Keratinocyte (primary cell): ENCODE measurements at regions not wholly inside any gene's neighbourhood (a gene's known extent, or its start where the extent isn't known, plus 50 kb on each side); places are given as distances from the start of the nearest gene placed in this dataset.

Experiments
- DNase-seq: peaks from one replicate; pipeline ENCODE4 v3.0.0-alpha.2; 2011; ENCODE audit warnings: low read depth, missing footprints, low spot score
- FAIRE-seq: peaks from 2 replicates; lab custom pipeline; 2011; peaks lifted over from hg19 to GRCh38; lab: Jason Lieb, UNC
- H2AFZ ChIP-seq: 2 replicates; pipeline ENCODE4 v1.6.0; 2012; ENCODE audit warnings: low read length, control low read depth, inconsistent platforms; ENCODE audit not compliant: control insufficient read depth
- H3K27ac ChIP-seq: 2 replicates; pipeline ENCODE4 v1.5.1; 2011; ENCODE audit warnings: low read length; ENCODE audit not compliant: control insufficient read depth, insufficient read depth
- H3K27me3 ChIP-seq: 3 replicates; pipeline ENCODE4 v1.6.0; 2011; ENCODE audit warnings: low read length; ENCODE audit not compliant: control insufficient read depth, insufficient read depth; ENCODE audit errors: extremely low read depth
- H3K36me3 ChIP-seq, 2 experiments: 2 replicates in 1 of 2; 3 replicates in 1 of 2; pipeline ENCODE4 v1.5.1; 2011; ENCODE audit warnings: low read length in 2 of 2, mild to moderate bottlenecking in 1 of 2; ENCODE audit not compliant: control insufficient read depth in 2 of 2, insufficient read depth in 2 of 2; ENCODE audit errors: extremely low read depth in 1 of 2
- H3K4me1 ChIP-seq: 3 replicates; pipeline ENCODE4 v1.5.1; 2011; ENCODE audit warnings: low read length; ENCODE audit not compliant: control insufficient read depth, insufficient read depth; ENCODE audit errors: extremely low read depth
- H3K4me2 ChIP-seq: 3 replicates; pipeline ENCODE4 v1.6.0; 2011; ENCODE audit warnings: low read depth, low read length; ENCODE audit not compliant: control insufficient read depth, insufficient read depth; ENCODE audit errors: extremely low read depth
- H3K4me3 ChIP-seq, 3 experiments: fragments of 200-600 bp in 1 of 3; sonication (generic) in 1 of 3; 2 replicates in 2 of 3; 3 replicates in 1 of 3; pipeline ENCODE4 v1.5.1; 2011 to 2016; ENCODE audit warnings: low read length in 3 of 3, mild to moderate bottlenecking in 3 of 3, control low read depth in 2 of 3, inconsistent platforms in 1 of 3, low read depth in 1 of 3, mixed read lengths in 1 of 3, mixed run types in 1 of 3, moderate library complexity in 1 of 3; ENCODE audit not compliant: control insufficient read depth in 2 of 3, insufficient read depth in 2 of 3; ENCODE audit errors: extremely low read depth in 1 of 3
- H3K79me2 ChIP-seq: 2 replicates; pipeline ENCODE4 v1.6.0; 2012; ENCODE audit warnings: low read length; ENCODE audit not compliant: control insufficient read depth, insufficient read depth
- H3K9ac ChIP-seq: 3 replicates; pipeline ENCODE4 v1.6.0; 2011; ENCODE audit warnings: low read length; ENCODE audit not compliant: control insufficient read depth, insufficient read depth; ENCODE audit errors: extremely low read depth
- H3K9me1 ChIP-seq: 3 replicates; pipeline ENCODE4 v1.6.0; 2011; ENCODE audit warnings: low read length; ENCODE audit not compliant: control insufficient read depth, insufficient read depth; ENCODE audit errors: extremely low read depth
- H3K9me3 ChIP-seq: 2 replicates; pipeline ENCODE4 v1.5.1; 2012; ENCODE audit warnings: low read depth, low read length; ENCODE audit not compliant: control insufficient read depth
- H4K20me1 ChIP-seq: 3 replicates; pipeline ENCODE4 v1.6.0; 2011; ENCODE audit warnings: low read length; ENCODE audit not compliant: control insufficient read depth, insufficient read depth; ENCODE audit errors: extremely low read depth
- CTCF ChIP-seq, 3 experiments: IDR thresholded peaks in 1 of 3; conservative IDR thresholded peaks in 1 of 3; optimal IDR thresholded peaks in 1 of 3; 2 replicates in 2 of 3; 3 replicates in 1 of 3; pipeline versions ENCODE3 to v1.5.1; 2011; ENCODE audit warnings: low read length in 3 of 3, mild to moderate bottlenecking in 3 of 3, moderate library complexity in 2 of 3, control low read depth in 1 of 3, inconsistent platforms in 1 of 3; ENCODE audit not compliant: insufficient read depth in 2 of 3; ENCODE audit errors: extremely low read depth in 1 of 3
- EZH2 ChIP-seq: IDR thresholded peaks from one replicate; pipeline ENCODE4 v1.6.1; 2012; ENCODE audit warnings: inconsistent platforms, mild to moderate bottlenecking, low read length, moderate library complexity
- dilution Hi-C: fragments of 300-500 bp; cut with MboI; formaldehyde crosslinking; loops from one replicate; pipeline ENCODE4 v1.7.0; 2020; ENCODE audit warnings: low sequenced_read_pairs; ENCODE audit not compliant: extremely low pct_ligation_motif_present

- Histone ChIP-seq H3K4me3 (no peak overlapping the region), H4K20me1 (no peaks in the 10 kb centered on the region), H3K27me3 (no peaks in the 10 kb centered on the region), H3K36me3 (no peaks in the 10 kb centered on the region), H3K9ac (no peak overlapping the region), H3K4me2 (no peak overlapping the region), H3K27ac (no peak overlapping the region), H3K79me2 (no peaks in the 10 kb centered on the region), H3K4me1 (no peaks in the 10 kb centered on the region), H3K9me1 (no peaks in the 10 kb centered on the region), H2AFZ (no peak overlapping the region), H3K9me3 (no peaks in the 10 kb centered on the region)
- FAIRE-seq (no peak), DNase-seq (no peak)
- dilution Hi-C loops = no loop called here
- no peak for TF ChIP-seq CTCF (optimal IDR thresholded peaks at IDR 0.05 in 1 of 3, IDR thresholded peaks at IDR 0.05 in 1 of 3, conservative IDR thresholded peaks at IDR 0.05 in 1 of 3; ENCODE audit: extremely low read depth in 1 of 3, insufficient read depth in 2 of 3, low read length in 3 of 3)
- TF ChIP-seq EZH2 = no peak
Measured at GRCh38 chr5:89498699-89499098, 615.7 kb upstream of the MEF2C start.

- no peaks in the 10 kb centered on the region for H3K9me1 ChIP-seq
- no peaks in the 10 kb centered on the region for H3K79me2 ChIP-seq
- no peak overlapping the region for H3K4me3 ChIP-seq
- dilution Hi-C loops = no loop called here
- TF ChIP-seq EZH2 (no peak), CTCF (optimal IDR thresholded peaks at IDR 0.05 in 1 of 3, IDR thresholded peaks at IDR 0.05 in 1 of 3, conservative IDR thresholded peaks at IDR 0.05 in 1 of 3; ENCODE audit: extremely low read depth in 1 of 3, insufficient read depth in 2 of 3, low read length in 3 of 3) (no peak)
- DNase-seq (no peak), FAIRE-seq (no peak)
- no peaks in the 10 kb centered on the region for H4K20me1 ChIP-seq
- no peak overlapping the region for H3K27ac ChIP-seq
- H3K9ac ChIP-seq = no peak overlapping the region
- no peaks in the 10 kb centered on the region for H3K4me1 ChIP-seq
- H3K36me3 ChIP-seq = no peaks in the 10 kb centered on the region
- no peak overlapping the region for H3K4me2 ChIP-seq
- no peaks in the 10 kb centered on the region for H3K9me3 ChIP-seq
- no peak overlapping the region for H2AFZ ChIP-seq
- H3K27me3 ChIP-seq = no peaks in the 10 kb centered on the region
Measured at GRCh38 chr5:89493414-89493813, 610.4 kb upstream of the MEF2C start.
